Mesendoderm (in vitro differentiated cells): ENCODE measurements at regions not wholly inside any gene's neighbourhood (a gene's known extent, or its start where the extent isn't known, plus 50 kb on each side); places are given as distances from the start of the nearest gene placed in this dataset.

Experiments
- DNase-seq: peaks from one replicate; pipeline ENCODE4 v3.0.0; 2013
- H2AK5ac ChIP-seq: 2 replicates; pipeline ENCODE4 v1.6.1; 2013; ENCODE audit warnings: low read length, inconsistent platforms
- H2BK120ac ChIP-seq: 2 replicates; pipeline ENCODE4 v1.6.1; 2013; ENCODE audit warnings: low read depth, mild to moderate bottlenecking, low read length, moderate library complexity, mixed read lengths
- H2BK15ac ChIP-seq: replicated peaks from 2 replicates; pipeline ENCODE4 v1.6.1; 2013; ENCODE audit warnings: low read depth, mild to moderate bottlenecking, moderate library complexity
- H2BK5ac ChIP-seq: 2 replicates; pipeline ENCODE4 v1.6.1; 2013; ENCODE audit warnings: low read length, inconsistent platforms
- H3K18ac ChIP-seq: 2 replicates; pipeline ENCODE4 v1.6.1; 2013; ENCODE audit warnings: mild to moderate bottlenecking, low read length, mixed read lengths
- H3K23ac ChIP-seq: one replicate; pipeline ENCODE4 v1.6.1; 2013; ENCODE audit warnings: low read length
- H3K27ac ChIP-seq: 2 replicates; pipeline ENCODE4 v1.5.1; 2013; ENCODE audit warnings: low read depth, mild to moderate bottlenecking, inconsistent platforms, low read length, moderate library complexity
- H3K27me3 ChIP-seq: 2 replicates; pipeline ENCODE4 v1.6.1; 2013; ENCODE audit warnings: low read length, control low read depth, mild to moderate bottlenecking, inconsistent platforms; ENCODE audit not compliant: insufficient read depth, poor library complexity
- H3K36me3 ChIP-seq: 2 replicates; pipeline ENCODE4 v1.6.1; 2013; ENCODE audit warnings: low read length, inconsistent platforms; ENCODE audit not compliant: control insufficient read depth, insufficient read depth
- H3K4ac ChIP-seq: one replicate; pipeline ENCODE4 v1.6.1; 2013; ENCODE audit warnings: low read depth, mild to moderate bottlenecking, low read length, moderate library complexity
- H3K4me1 ChIP-seq: 2 replicates; pipeline ENCODE4 v1.6.1; 2013; ENCODE audit warnings: low read depth, low read length, inconsistent platforms; ENCODE audit not compliant: control insufficient read depth
- H3K4me2 ChIP-seq: 2 replicates; pipeline ENCODE4 v1.6.1; 2013; ENCODE audit warnings: low read length
- H3K4me3 ChIP-seq: 2 replicates; pipeline ENCODE4 v1.5.1; 2013; ENCODE audit warnings: mild to moderate bottlenecking, low read length
- H3K56ac ChIP-seq: one replicate; pipeline ENCODE4 v1.6.1; 2013; ENCODE audit warnings: low read length
- H3K79me1 ChIP-seq: 2 replicates; pipeline ENCODE4 v1.6.1; 2013; ENCODE audit warnings: low read length, inconsistent platforms
- H3K79me2 ChIP-seq: 2 replicates; pipeline ENCODE4 v1.6.1; 2013; ENCODE audit warnings: mild to moderate bottlenecking, low read length; ENCODE audit not compliant: control insufficient read depth, insufficient read depth
- H3K9ac ChIP-seq: 2 replicates; pipeline ENCODE4 v1.6.1; 2013; ENCODE audit warnings: low read length, inconsistent platforms
- H4K5ac ChIP-seq: one replicate; pipeline ENCODE4 v1.6.1; 2013; ENCODE audit warnings: low read length
- H4K8ac ChIP-seq: one replicate; pipeline ENCODE4 v1.6.1; 2013; ENCODE audit warnings: low read depth, mild to moderate bottlenecking, control low read depth, low read length, moderate library complexity
- WGBS: extraction: QIAGEN DNeasy Blood & Tissue Kit; methylation state at CpG from one replicate; pipeline ENCODE4 v1.1.7; 2013; ENCODE audit warnings: low lambda C conversion rate, missing lambda C conversion rate; ENCODE audit not compliant: insufficient coverage; ENCODE audit errors: extremely low coverage; 5-methylcytosine and 5-hydroxymethylcytosine counted together

DNA sequence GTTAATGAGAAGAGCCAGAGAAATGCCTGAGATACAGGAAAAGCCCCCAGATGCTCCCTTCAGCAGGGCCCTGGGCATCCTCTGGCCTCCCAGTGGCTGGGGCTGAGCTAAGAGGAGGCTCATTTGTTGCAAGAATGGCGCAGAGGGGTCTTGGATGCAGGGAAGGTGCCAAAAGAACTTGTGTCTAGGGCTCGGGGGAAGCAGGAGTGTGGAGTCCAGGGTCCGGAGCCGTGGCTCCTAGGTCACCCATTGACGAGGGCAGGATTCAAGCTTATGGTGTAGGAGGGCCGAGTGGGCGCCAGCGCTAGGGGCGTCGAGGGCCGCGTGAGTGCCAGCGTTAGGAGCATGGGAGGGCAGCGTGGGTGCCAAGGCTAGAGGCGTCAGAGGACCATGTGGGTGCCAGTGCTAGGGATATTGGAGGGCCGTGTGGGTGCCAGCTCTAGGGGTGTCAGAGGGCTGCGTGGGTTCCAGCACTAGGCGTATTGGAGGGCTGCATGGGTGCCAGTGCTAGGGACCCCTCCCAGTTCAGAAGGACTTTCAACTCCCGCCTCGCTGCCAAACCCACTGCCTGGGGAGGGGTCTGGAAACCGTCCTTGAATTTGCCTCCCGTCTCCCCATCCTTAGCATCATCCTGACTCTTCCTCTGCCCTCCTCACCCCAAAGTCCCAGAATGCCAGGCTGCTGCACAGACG lies 250.5 kb upstream of the AFDN start:
- H3K4me2 ChIP-seq = no peak overlapping the region

GRCh38 chr6:167576828-167577503 lies 249.7 kb upstream of the AFDN start:
- no peak overlapping the region for H2BK5ac ChIP-seq
- no peak overlapping the region for H3K18ac ChIP-seq
- no peaks in the 10 kb centered on the region for H3K4me1 ChIP-seq
- DNase-seq = no peak
- no peak overlapping the region for H3K56ac ChIP-seq
- no peak overlapping the region for H3K4me3 ChIP-seq
- no peaks in the 10 kb centered on the region for H3K79me1 ChIP-seq
- H3K4me2 ChIP-seq = no peak overlapping the region
- no peaks in the 10 kb centered on the region for H3K79me2 ChIP-seq
- no peak overlapping the region for H3K23ac ChIP-seq
- no peak overlapping the region for H2AK5ac ChIP-seq
- H4K8ac ChIP-seq = no peak overlapping the region
- no peak overlapping the region for H3K27ac ChIP-seq
- no peak overlapping the region for H2BK15ac ChIP-seq
- H2BK120ac ChIP-seq = no peak overlapping the region
- no CpG with 5 or more reads among the region's 21 CpGs for WGBS
- no peaks in the 10 kb centered on the region for H3K36me3 ChIP-seq
- no peak overlapping the region for H3K9ac ChIP-seq
- no peaks in the 10 kb centered on the region for H3K27me3 ChIP-seq
- no peak overlapping the region for H3K4ac ChIP-seq
- H4K5ac ChIP-seq = no peak overlapping the region

More for the DNA sequence above, 250.5 kb upstream of the AFDN start:
- H2BK5ac ChIP-seq = no peak overlapping the region
- H3K56ac ChIP-seq = no peak overlapping the region
- no peak overlapping the region for H3K9ac ChIP-seq
- no peak overlapping the region for H3K27ac ChIP-seq
- WGBS = no CpG with 5 or more reads among the region's 23 CpGs
- H4K5ac ChIP-seq = no peak overlapping the region
- no peaks in the 10 kb centered on the region for H3K4me1 ChIP-seq
- no peak overlapping the region for H3K4ac ChIP-seq
- no peaks in the 10 kb centered on the region for H3K36me3 ChIP-seq
- no peaks in the 10 kb centered on the region for H3K79me2 ChIP-seq
- no peak overlapping the region for H2BK120ac ChIP-seq
- no peak overlapping the region for H3K4me3 ChIP-seq
- H3K18ac ChIP-seq = no peak overlapping the region
- H3K79me1 ChIP-seq = no peaks in the 10 kb centered on the region
- H3K27me3 ChIP-seq = no peaks in the 10 kb centered on the region
- no peak overlapping the region for H2AK5ac ChIP-seq
- H2BK15ac ChIP-seq = no peak overlapping the region
- DNase-seq = no peak
- H4K8ac ChIP-seq = no peak overlapping the region
- H3K23ac ChIP-seq = no peak overlapping the region

DNA sequence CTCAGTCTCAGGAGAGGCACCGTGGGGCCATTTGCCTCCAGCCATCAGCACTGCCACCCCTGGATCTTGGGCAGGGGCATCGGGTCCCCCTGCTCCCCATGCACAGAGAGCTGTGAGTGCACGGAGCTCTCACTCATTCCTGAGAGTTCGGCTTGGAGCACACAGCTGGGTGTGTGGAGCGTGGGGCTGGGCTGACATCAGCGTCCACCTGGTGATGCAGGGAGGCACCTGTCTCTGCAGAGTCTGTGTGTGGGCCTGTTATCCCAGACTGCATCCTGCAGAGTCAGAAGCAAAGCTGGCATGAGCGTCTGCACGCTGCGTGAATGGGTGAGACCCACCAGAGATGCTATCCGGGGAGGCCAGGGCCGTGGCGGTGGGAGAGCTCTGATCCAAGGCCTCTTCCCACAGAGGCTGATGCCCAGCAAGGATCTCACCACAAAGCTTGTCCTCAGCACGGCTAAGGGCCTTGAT lies 248.8 kb upstream of the AFDN start:
- H3K56ac ChIP-seq = no peak overlapping the region
- no peak overlapping the region for H3K27ac ChIP-seq
- DNase-seq = no peak
- H3K4me2 ChIP-seq = no peak overlapping the region
- H3K27me3 ChIP-seq = no peaks in the 10 kb centered on the region
- H3K4me3 ChIP-seq = no peak overlapping the region
- no peak overlapping the region for H2BK5ac ChIP-seq
- H2AK5ac ChIP-seq = no peak overlapping the region
- H3K4me1 ChIP-seq = no peaks in the 10 kb centered on the region
- no peaks in the 10 kb centered on the region for H3K79me1 ChIP-seq
- no peaks in the 10 kb centered on the region for H3K36me3 ChIP-seq
- H2BK120ac ChIP-seq = no peak overlapping the region
- H3K4ac ChIP-seq = no peak overlapping the region
- no CpG with 5 or more reads among the region's 13 CpGs for WGBS
- no peak overlapping the region for H2BK15ac ChIP-seq
- H3K79me2 ChIP-seq = no peaks in the 10 kb centered on the region
- H4K5ac ChIP-seq = no peak overlapping the region
- H3K23ac ChIP-seq = no peak overlapping the region
- H3K18ac ChIP-seq = no peak overlapping the region
- no peak overlapping the region for H3K9ac ChIP-seq
- no peak overlapping the region for H4K8ac ChIP-seq

DNA sequence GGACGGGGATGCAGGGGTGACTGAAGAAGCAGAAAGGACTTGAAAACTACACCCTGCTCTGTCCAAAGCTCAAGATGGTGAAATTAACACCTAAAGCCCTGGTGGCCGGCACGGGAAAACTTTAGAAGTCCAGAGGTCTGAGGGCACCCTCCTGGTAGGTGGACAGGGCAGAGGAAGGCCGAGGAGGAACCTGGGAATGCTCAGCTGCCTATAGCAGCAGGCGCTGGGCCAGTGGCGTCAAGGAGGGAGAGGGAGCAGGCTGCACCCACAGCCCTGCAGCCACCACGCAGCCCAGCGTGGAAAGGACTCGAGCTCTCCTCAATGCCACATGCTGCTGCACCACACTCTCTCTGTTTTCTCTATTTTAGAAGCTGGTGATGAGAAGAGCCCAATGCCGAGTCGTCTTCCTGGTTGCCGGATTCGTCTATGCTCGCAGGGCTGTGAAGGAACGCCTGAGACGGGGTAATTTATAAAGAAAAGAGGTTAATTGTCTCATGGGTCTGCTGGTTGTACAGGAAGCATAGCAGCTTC lies 248.3 kb upstream of the AFDN start:
- no peak overlapping the region for H3K18ac ChIP-seq
- no peak overlapping the region for H3K4me2 ChIP-seq
- H3K4me1 ChIP-seq = no peaks in the 10 kb centered on the region
- H4K5ac ChIP-seq = no peak overlapping the region
- no peak overlapping the region for H4K8ac ChIP-seq
- H2BK120ac ChIP-seq = no peak overlapping the region
- DNase-seq = no peak
- no peak overlapping the region for H3K27ac ChIP-seq
- H3K4me3 ChIP-seq = no peak overlapping the region
- no peaks in the 10 kb centered on the region for H3K79me1 ChIP-seq
- no peak overlapping the region for H2BK15ac ChIP-seq
- no peak overlapping the region for H3K9ac ChIP-seq
- no peak overlapping the region for H3K23ac ChIP-seq
- no peak overlapping the region for H3K56ac ChIP-seq
- H3K27me3 ChIP-seq = no peaks in the 10 kb centered on the region
- no peak overlapping the region for H2BK5ac ChIP-seq
- no CpG with 5 or more reads among the region's 16 CpGs for WGBS
- no peak overlapping the region for H2AK5ac ChIP-seq
- H3K4ac ChIP-seq = no peak overlapping the region
- no peaks in the 10 kb centered on the region for H3K36me3 ChIP-seq
- H3K79me2 ChIP-seq = no peaks in the 10 kb centered on the region

DNA sequence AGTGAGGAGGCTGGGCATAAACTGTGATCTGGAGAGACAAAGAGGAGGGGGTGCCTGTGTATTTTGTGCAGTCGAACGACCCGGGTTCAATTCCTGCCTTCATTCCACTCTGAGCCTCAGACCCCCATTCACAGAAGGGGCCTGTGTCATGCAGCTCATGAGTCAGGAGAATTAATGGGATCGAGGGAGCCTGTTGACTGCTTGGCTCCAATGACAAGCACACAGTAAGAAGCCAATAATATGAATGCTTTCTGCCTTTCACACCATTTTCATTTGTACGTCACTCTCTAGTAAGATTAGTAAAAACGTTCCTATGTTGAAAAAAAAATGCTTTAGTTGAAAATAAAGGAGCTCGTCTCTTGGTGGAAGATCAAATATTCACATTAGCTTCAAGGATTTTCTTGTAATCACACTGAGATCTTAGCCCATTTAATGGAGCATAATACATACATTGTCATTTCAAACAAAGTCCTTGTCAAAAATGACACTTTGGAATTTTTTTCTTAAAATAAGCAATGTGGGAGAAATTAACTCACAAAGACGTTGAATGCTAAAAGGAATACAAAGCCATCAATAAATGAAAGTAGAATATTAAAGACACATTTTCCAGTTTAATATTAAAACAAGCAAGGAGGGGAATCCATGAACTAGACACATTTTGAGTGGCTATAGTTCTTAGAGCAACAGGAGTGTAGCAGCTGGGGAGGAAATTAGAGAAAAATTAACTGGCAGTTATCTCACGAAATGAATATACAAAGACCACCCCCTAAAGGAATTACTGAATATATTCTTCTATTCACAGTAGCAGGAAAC lies 246.7 kb upstream of the AFDN start:
- Histone ChIP-seq H3K56ac (no peak overlapping the region), H2BK15ac (no peak overlapping the region), H3K79me2 (no peaks in the 10 kb centered on the region), H3K18ac (no peak overlapping the region), H3K9ac (no peak overlapping the region), H3K27me3 (no peaks in the 10 kb centered on the region), H3K36me3 (no peaks in the 10 kb centered on the region), H3K4me2 (no peak overlapping the region), H3K23ac (no peak overlapping the region), H2BK120ac (no peak overlapping the region), H4K5ac (no peak overlapping the region), H3K27ac (no peak overlapping the region), H2AK5ac (no peak overlapping the region), H4K8ac (no peak overlapping the region), H3K79me1 (no peaks in the 10 kb centered on the region), H2BK5ac (no peak overlapping the region), H3K4me3 (no peak overlapping the region), H3K4me1 (no peaks in the 10 kb centered on the region), H3K4ac (no peak overlapping the region)
- no peak for DNase-seq
- no CpG with 5 or more reads among the region's 9 CpGs for WGBS
